Mucosa of rectum (tissue), 2 donors: ENCODE measurements at regions not wholly inside any gene's neighbourhood (a gene's known extent, or its start where the extent isn't known, plus 50 kb on each side); places are given as distances from the start of the nearest gene placed in this dataset.
"Not testable (repeated sequence)": the region's sequence is repeated elsewhere in the genome, so short reads cannot be mapped to it uniquely, and the experiment has no call there.

ENCODE experiments used
- H3K27ac ChIP-seq, 2 donors: one replicate each; pipeline ENCODE4 v1.7.0; 2013; ENCODE audit warnings: inconsistent platforms in 2 of 2, low read depth in 2 of 2, low read length in 2 of 2
- H3K27me3 ChIP-seq, 2 donors: one replicate each; pipeline ENCODE4 v1.7.0; 2013; ENCODE audit warnings: low read length in 2 of 2; ENCODE audit not compliant: control insufficient read depth in 2 of 2, insufficient read depth in 2 of 2
- H3K36me3 ChIP-seq, 2 donors: one replicate each; pipeline ENCODE4 v1.7.0; 2013; ENCODE audit warnings: low read length in 2 of 2; ENCODE audit not compliant: control insufficient read depth in 2 of 2, insufficient read depth in 2 of 2
- H3K4me1 ChIP-seq, 2 donors: one replicate each; pipeline ENCODE4 v1.7.0; 2013; ENCODE audit warnings: low read length in 2 of 2, mild to moderate bottlenecking in 1 of 2; ENCODE audit not compliant: control insufficient read depth in 2 of 2, insufficient read depth in 2 of 2
- H3K4me3 ChIP-seq, 2 donors: one replicate each; pipeline ENCODE4 v1.7.0; 2013; ENCODE audit warnings: low read length in 2 of 2
- H3K9ac ChIP-seq, 2 donors: one replicate each; pipeline ENCODE4 v1.7.0; 2013; ENCODE audit warnings: low read length in 2 of 2, low read depth in 1 of 2, mild to moderate bottlenecking in 1 of 2
- H3K9me3 ChIP-seq, 2 donors: one replicate each; pipeline ENCODE4 v1.7.0; 2013; ENCODE audit warnings: low read length in 2 of 2; ENCODE audit not compliant: control insufficient read depth in 2 of 2
- donor health status: healthy.
- donor health status: Normal muscosa, but diverticular disease.

- Histone ChIP-seq H3K27ac (no peak overlapping the region), H3K4me3 (no peak overlapping the region), H3K27me3 (peaks cover 21 to 24% of the 10 kb centered on the region in 2 donors), H3K9me3 (no peaks in the 10 kb centered on the region), H3K9ac (no peak overlapping the region), H3K4me1 (no peaks in the 10 kb centered on the region), H3K36me3 (no peaks in the 10 kb centered on the region)
Observed at GRCh38 chr17:73909186-73909585, 264.9 kb upstream of the SDK2 start.

DNA sequence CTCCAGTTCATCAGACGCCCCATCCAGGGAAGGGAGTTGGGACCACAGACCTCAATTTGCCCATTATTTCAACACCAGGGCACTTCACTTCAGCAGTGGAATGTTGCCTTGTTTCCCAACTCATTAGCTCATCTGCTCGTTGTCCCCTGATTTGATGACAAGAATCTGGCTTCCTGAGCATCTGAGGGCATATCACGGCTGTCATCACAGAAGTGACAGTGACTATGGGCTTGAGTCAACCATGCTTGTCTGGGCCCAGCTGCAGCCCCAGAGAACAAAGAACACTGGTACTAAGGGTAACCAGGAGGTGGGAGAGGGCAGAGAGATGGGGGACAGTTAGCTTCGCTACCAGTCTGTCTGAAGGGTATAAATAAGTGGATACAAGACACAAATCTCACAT, 266.0 kb upstream of the SDK2 start:
- Histone ChIP-seq H3K4me1 (no peaks in the 10 kb centered on the region), H3K36me3 (no peaks in the 10 kb centered on the region), H3K27me3 (peaks cover 19 to 22% of the 10 kb centered on the region in 2 donors), H3K27ac (no peak overlapping the region), H3K4me3 (no peak overlapping the region), H3K9me3 (no peaks in the 10 kb centered on the region), H3K9ac (no peak overlapping the region)

DNA sequence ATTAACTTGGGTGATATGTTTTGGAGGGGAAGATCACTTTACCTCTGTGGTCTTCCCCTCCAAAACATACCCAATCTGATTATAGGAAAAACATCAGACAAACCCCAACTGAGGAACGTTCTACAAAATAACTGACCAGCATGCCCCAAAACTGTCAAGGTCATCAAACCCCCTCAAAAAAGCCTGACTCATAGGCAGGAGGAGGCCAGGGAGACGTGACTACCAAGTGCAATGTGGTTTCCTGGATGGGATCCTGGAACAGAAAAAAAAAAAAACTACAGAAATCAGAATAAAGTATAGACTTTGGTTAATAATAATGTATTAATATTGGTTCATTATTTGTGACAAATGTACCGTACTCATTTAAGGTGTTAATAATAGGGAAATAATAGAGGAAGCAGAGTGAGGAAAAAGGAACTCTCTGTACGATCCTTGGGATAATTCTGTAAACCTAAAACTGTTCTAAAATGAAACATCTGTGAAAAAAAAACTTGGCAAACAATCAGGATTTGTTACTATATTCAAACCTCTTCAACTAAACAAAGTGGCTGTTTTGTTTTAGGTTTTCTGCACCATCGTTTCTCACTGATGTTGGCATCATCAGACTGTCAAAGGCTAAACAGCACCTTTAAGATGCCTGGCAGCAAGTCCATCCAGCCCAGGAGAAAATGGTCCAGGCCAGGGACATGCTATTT, 266.7 kb upstream of the SDK2 start:
- H3K36me3 ChIP-seq: no peaks in the 10 kb centered on the region
- H3K9ac ChIP-seq: no peak overlapping the region
- H3K27ac ChIP-seq: no peak overlapping the region
- no peaks in the 10 kb centered on the region for H3K4me1 ChIP-seq
- H3K27me3 ChIP-seq: peaks cover 17 to 22% of the 10 kb centered on the region in 2 donors
- H3K4me3 ChIP-seq: no peak overlapping the region
- H3K9me3 ChIP-seq: no peaks in the 10 kb centered on the region

DNA sequence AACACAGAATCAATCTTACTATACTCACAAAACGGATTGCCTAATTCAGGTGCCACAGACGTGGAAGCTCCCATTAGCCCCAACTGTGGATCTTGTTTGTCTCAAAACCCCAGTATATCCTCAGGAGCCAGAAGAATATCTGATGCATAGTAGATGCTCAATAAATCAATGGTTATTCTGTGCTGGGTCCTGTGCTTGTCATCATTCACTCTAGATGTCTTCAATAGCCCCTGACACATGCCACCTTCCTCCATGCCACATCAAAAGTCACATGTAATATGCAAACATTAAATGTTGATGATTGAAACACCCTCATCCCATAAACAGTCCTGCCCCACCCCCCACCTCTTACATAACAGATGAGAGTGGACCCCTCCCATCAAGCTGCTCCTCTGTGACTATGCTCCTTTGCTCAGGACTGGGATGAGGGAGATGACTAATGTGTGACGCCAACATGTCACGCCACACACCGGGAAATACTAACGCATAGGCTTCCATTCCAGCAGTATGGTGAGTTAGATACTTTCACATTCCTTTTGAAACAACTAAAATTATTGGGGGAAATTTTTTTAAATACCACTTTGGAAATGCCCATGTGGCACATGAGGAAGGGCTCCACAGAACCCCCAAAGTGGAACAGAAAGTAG, 267.6 kb upstream of the SDK2 start:
- H3K36me3 ChIP-seq: no peaks in the 10 kb centered on the region
- H3K27me3 ChIP-seq: peaks cover 11 to 15% of the 10 kb centered on the region in 2 donors
- no peaks in the 10 kb centered on the region for H3K4me1 ChIP-seq
- no peaks in the 10 kb centered on the region for H3K9me3 ChIP-seq
- no peak overlapping the region for H3K4me3 ChIP-seq
- H3K27ac ChIP-seq: no peak overlapping the region
- H3K9ac ChIP-seq: no peak overlapping the region

DNA sequence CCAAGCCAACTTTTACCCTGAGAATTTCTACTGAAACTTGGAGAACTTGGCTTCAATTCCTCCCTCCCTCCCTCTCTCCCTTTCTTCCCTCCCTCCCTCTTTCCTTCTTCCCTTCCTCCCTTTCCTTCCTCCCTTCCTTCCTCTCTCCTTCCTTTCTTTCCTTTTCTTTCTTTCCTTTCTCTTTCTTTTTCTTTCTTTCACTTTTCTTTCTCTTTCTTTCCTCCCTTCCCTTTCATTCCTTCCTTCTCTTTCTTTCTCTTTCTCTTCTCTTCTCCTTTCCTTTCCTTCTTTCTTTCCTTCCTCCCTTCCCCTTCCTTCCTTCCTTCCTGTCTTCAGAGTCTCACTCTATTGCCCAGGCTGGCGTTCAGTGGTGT, 268.1 kb upstream of the SDK2 start:
- H3K9me3 ChIP-seq: no peaks in the 10 kb centered on the region
- H3K4me3 ChIP-seq: no peak overlapping the region
- H3K9ac ChIP-seq: no peak overlapping the region
- no peak overlapping the region for H3K27ac ChIP-seq
- no peaks in the 10 kb centered on the region for H3K36me3 ChIP-seq
- peaks cover 11 to 13% of the 10 kb centered on the region in 2 donors for H3K27me3 ChIP-seq
- H3K4me1 ChIP-seq: no peaks in the 10 kb centered on the region

GRCh38 chr17:73914536-73915274, 270.5 kb upstream of the SDK2 start:
- no peaks in the 10 kb centered on the region for H3K9me3 ChIP-seq
- H3K27ac ChIP-seq: no peak overlapping the region
- no peak overlapping the region for H3K4me3 ChIP-seq
- no peak overlapping the region for H3K9ac ChIP-seq
- H3K4me1 ChIP-seq: no peaks in the 10 kb centered on the region
- no peaks in the 10 kb centered on the region for H3K36me3 ChIP-seq
- peaks cover 3 to 6% of the 10 kb centered on the region in 2 donors for H3K27me3 ChIP-seq

DNA sequence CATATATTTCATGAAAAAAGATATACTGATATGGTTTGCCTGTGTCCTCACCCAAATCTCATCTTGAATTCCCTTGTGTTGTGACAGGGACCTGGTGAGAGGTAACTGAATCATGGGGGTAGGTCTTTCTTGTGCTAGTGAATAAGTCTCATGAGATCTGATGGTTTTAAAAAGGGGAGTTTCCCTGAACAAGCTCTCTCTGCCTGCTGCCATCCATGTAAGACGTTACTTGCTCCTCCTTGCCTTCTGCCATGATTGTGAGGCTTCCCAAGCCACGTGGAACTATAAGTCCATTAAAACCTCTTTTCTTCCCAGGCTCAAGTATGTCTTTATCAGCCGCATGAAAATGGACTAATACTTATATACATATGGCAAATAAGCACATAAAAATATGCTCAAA, 274.8 kb upstream of the SDK2 start:
- H3K9ac ChIP-seq, H3K27ac ChIP-seq, H3K36me3 ChIP-seq, H3K4me1 ChIP-seq, H3K4me3 ChIP-seq, H3K9me3 ChIP-seq, H3K27me3 ChIP-seq: not testable (repeated sequence)

DNA sequence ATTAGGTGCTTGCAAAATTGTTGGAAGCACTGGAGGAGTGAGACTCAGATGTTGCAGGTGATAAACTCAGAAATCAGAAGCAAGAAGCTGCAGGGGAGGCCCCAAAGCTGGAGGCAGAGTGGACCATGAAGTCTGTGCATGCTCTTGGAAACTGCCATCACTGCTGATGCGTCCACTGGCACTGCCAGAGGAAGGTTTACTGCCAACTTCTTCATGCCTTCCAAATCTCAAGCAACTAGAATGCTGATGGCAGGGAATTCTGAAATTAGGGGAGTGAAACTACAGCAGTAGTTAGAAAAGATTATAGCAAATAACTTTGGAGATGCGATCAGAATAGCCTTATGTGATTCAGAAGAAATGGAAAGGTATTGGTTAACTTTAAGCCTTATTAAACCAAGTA, 277.1 kb upstream of the SDK2 start:
- Histone ChIP-seq H3K27me3 (peaks cover 0 to 3% of the 10 kb centered on the region in 2 donors), H3K36me3 (no peaks in the 10 kb centered on the region), H3K27ac (no peak overlapping the region), H3K9me3 (no peaks in the 10 kb centered on the region), H3K9ac (no peak overlapping the region), H3K4me3 (no peak overlapping the region), H3K4me1 (no peaks in the 10 kb centered on the region)

- Histone ChIP-seq H3K27me3 (peaks cover 0 to 3% of the 10 kb centered on the region in 2 donors), H3K36me3 (no peaks in the 10 kb centered on the region), H3K9ac (no peak overlapping the region), H3K4me3 (no peak overlapping the region), H3K4me1 (no peaks in the 10 kb centered on the region), H3K27ac (no peak overlapping the region), H3K9me3 (peaks cover 0 to 5% of the 10 kb centered on the region in 2 donors)
Observed at GRCh38 chr17:73924114-73924908, 279.2 kb upstream of the RPL38 start.

DNA sequence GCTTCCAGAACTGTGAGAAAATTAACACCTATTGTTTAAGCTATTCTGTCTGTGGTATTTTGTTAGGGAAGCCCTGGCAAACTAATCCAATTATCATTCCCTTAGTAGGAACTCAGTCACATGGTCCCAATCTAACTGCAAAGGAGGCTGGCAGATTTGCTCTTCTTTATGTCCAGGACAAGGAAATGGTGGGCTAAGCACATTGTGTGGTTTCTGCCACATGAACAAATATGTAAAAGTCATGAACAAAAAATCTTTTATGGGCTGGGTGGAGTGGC, 278.6 kb upstream of the RPL38 start:
- H3K4me3 ChIP-seq: no peak overlapping the region
- no peak overlapping the region for H3K27ac ChIP-seq
- peaks cover 0 to 3% of the 10 kb centered on the region in 2 donors for H3K27me3 ChIP-seq
- H3K36me3 ChIP-seq: no peaks in the 10 kb centered on the region
- H3K4me1 ChIP-seq: no peaks in the 10 kb centered on the region
- H3K9me3 ChIP-seq: peaks cover 0 to 5% of the 10 kb centered on the region in 2 donors
- H3K9ac ChIP-seq: no peak overlapping the region
